ENCODE measurements at regions not wholly inside any gene's neighbourhood (a gene's known extent, or its start where the extent isn't known, plus 50 kb on each side); places are given as distances from the start of the nearest gene placed in this dataset.

GRCh38 chr5:138632900-138633489 lies 57.8 kb upstream of the HSPA9 start:
- Mint-ChIP-seq H3K4me1 (ENCODE audit: unreplicated experiment) (peaks cover 20% of the 10 kb centered on the region), H3K4me3 (ENCODE audit: unreplicated experiment) (no peak overlapping the region), H3K36me3 (ENCODE audit: low read depth, unreplicated experiment) (no peaks in the 10 kb centered on the region), H3K27me3 (ENCODE audit: unreplicated experiment) (peaks cover 4% of the 10 kb centered on the region), H3K27ac (ENCODE audit: unreplicated experiment) (peak overlapping the region; percentile 39), H3K9me3 (ENCODE audit: unreplicated experiment) (no peaks in the 10 kb centered on the region)
- TF ChIP-seq CTCF (IDR thresholded peaks at IDR 0.05; ENCODE audit: unreplicated experiment) = peak; percentile 87
- DNase-seq (ENCODE audit: low spot score) = peak; percentile 72

- TF ChIP-seq CTCF (IDR thresholded peaks at IDR 0.05; ENCODE audit: unreplicated experiment) = no peak
- peak overlapping the region; percentile 56 for H3K4me3 Mint-ChIP-seq (ENCODE audit: unreplicated experiment)
- peaks cover 26% of the 10 kb centered on the region for H3K4me1 Mint-ChIP-seq (ENCODE audit: unreplicated experiment)
- peak overlapping the region; percentile 19 for H3K27ac Mint-ChIP-seq (ENCODE audit: unreplicated experiment)
- no peaks in the 10 kb centered on the region for H3K36me3 Mint-ChIP-seq (ENCODE audit: low read depth, unreplicated experiment)
- no peaks in the 10 kb centered on the region for H3K9me3 Mint-ChIP-seq (ENCODE audit: unreplicated experiment)
- H3K27me3 Mint-ChIP-seq (ENCODE audit: unreplicated experiment) = peaks cover 4% of the 10 kb centered on the region
- no peak for DNase-seq (ENCODE audit: low spot score)
Measured at GRCh38 chr5:138631096-138631928, 56.1 kb upstream of the HSPA9 start.

- no peak for TF ChIP-seq CTCF (IDR thresholded peaks at IDR 0.05; ENCODE audit: unreplicated experiment)
- Mint-ChIP-seq H3K9me3 (ENCODE audit: unreplicated experiment) (no peaks in the 10 kb centered on the region), H3K36me3 (ENCODE audit: low read depth, unreplicated experiment) (no peaks in the 10 kb centered on the region), H3K4me3 (ENCODE audit: unreplicated experiment) (no peak overlapping the region), H3K4me1 (ENCODE audit: unreplicated experiment) (peaks cover 27% of the 10 kb centered on the region), H3K27ac (ENCODE audit: unreplicated experiment) (peak overlapping the region; percentile 13), H3K27me3 (ENCODE audit: unreplicated experiment) (no peaks in the 10 kb centered on the region)
- DNase-seq (ENCODE audit: low spot score) = no peak
Measured at GRCh38 chr5:138629392-138629791, 54.2 kb upstream of the HSPA9 start.

GRCh38 chr5:138626333-138626944 lies 51.2 kb upstream of the HSPA9 start:
- Mint-ChIP-seq H3K36me3 (ENCODE audit: low read depth, unreplicated experiment) (no peaks in the 10 kb centered on the region), H3K4me3 (ENCODE audit: unreplicated experiment) (no peak overlapping the region), H3K9me3 (ENCODE audit: unreplicated experiment) (no peaks in the 10 kb centered on the region), H3K27me3 (ENCODE audit: unreplicated experiment) (no peaks in the 10 kb centered on the region), H3K27ac (ENCODE audit: unreplicated experiment) (no peak overlapping the region), H3K4me1 (ENCODE audit: unreplicated experiment) (peaks cover 21% of the 10 kb centered on the region)
- no peak for DNase-seq (ENCODE audit: low spot score)
- no peak for TF ChIP-seq CTCF (IDR thresholded peaks at IDR 0.05; ENCODE audit: unreplicated experiment)

GRCh38 chr5:138625134-138625533 lies 49.9 kb upstream of the HSPA9 start:
- Mint-ChIP-seq H3K36me3 (ENCODE audit: low read depth, unreplicated experiment) (no peaks in the 10 kb centered on the region), H3K27me3 (ENCODE audit: unreplicated experiment) (no peaks in the 10 kb centered on the region), H3K27ac (ENCODE audit: unreplicated experiment) (no peak overlapping the region), H3K9me3 (ENCODE audit: unreplicated experiment) (no peaks in the 10 kb centered on the region), H3K4me1 (ENCODE audit: unreplicated experiment) (peaks cover 21% of the 10 kb centered on the region), H3K4me3 (ENCODE audit: unreplicated experiment) (no peak overlapping the region)
- no peak for DNase-seq (ENCODE audit: low spot score)
- TF ChIP-seq CTCF (IDR thresholded peaks at IDR 0.05; ENCODE audit: unreplicated experiment) = no peak

Data from endothelial cell (in vitro differentiated cells).